ENCODE measurements at regions not wholly inside any gene's neighbourhood (a gene's known extent, or its start where the extent isn't known, plus 50 kb on each side); places are given as distances from the start of the nearest gene placed in this dataset.

- Mint-ChIP-seq H3K36me3 (ENCODE audit: insufficient read depth, unreplicated experiment) (no peaks in the 10 kb centered on the region), H3K4me3 (ENCODE audit: unreplicated experiment) (no peak overlapping the region), H3K27ac (ENCODE audit: low read depth, unreplicated experiment) (no peak overlapping the region), H3K27me3 (ENCODE audit: insufficient read depth, unreplicated experiment) (no peaks in the 10 kb centered on the region), H3K4me1 (ENCODE audit: insufficient read depth, unreplicated experiment) (no peaks in the 10 kb centered on the region), H3K9me3 (ENCODE audit: unreplicated experiment) (peaks cover 22% of the 10 kb centered on the region)
- TF ChIP-seq CTCF (IDR thresholded peaks at IDR 0.05; ENCODE audit: unreplicated experiment) = no peak
- POLR2A ChIA-PET = no interaction called here
- intact Hi-C loops (cut with micrococcal nuclease) = no loop called here
- CTCF ChIA-PET = interaction anchor here (0.7 kb wide), 1 partner anchor 17 kb away, joined by 3 read pairs; no protein-coding TSS in a partner anchor
- no TSS peak for BruUV-seq (replicated peaks)
- DNase-seq (ENCODE audit: unreplicated experiment) = no peak
Measured at GRCh38 chr13:58985845-58986244, 1177.9 kb downstream of the DIAPH3 start.

- H3K27ac Mint-ChIP-seq (ENCODE audit: low read depth, unreplicated experiment) = no peak overlapping the region
- CTCF ChIA-PET = no interaction called here
- intact Hi-C loops (cut with micrococcal nuclease) = no loop called here
Measured at GRCh38 chr13:58989556-58989955, 1174.2 kb downstream of the DIAPH3 start.

GRCh38 chr13:58991826-58992477, 1171.8 kb downstream of the DIAPH3 start:
- intact Hi-C loops (cut with micrococcal nuclease) = no loop called here
- POLR2A ChIA-PET = no interaction called here
- no peaks in the 10 kb centered on the region for H3K27me3 Mint-ChIP-seq (ENCODE audit: insufficient read depth, unreplicated experiment)
- no TSS peak for BruUV-seq (replicated peaks)
- H3K4me1 Mint-ChIP-seq (ENCODE audit: insufficient read depth, unreplicated experiment) = no peaks in the 10 kb centered on the region
- H3K4me3 Mint-ChIP-seq (ENCODE audit: unreplicated experiment) = no peak overlapping the region
- no peak overlapping the region for H3K27ac Mint-ChIP-seq (ENCODE audit: low read depth, unreplicated experiment)
- H3K36me3 Mint-ChIP-seq (ENCODE audit: insufficient read depth, unreplicated experiment) = no peaks in the 10 kb centered on the region
- no peak for DNase-seq (ENCODE audit: unreplicated experiment)
- H3K9me3 Mint-ChIP-seq (ENCODE audit: unreplicated experiment) = peaks cover 5% of the 10 kb centered on the region
- no peak for TF ChIP-seq CTCF (IDR thresholded peaks at IDR 0.05; ENCODE audit: unreplicated experiment)
- CTCF ChIA-PET = no interaction called here

More at GRCh38 chr13:58989556-58989955, 1174.2 kb downstream of the DIAPH3 start:
- H3K36me3 Mint-ChIP-seq (ENCODE audit: insufficient read depth, unreplicated experiment) = no peaks in the 10 kb centered on the region
- H3K27me3 Mint-ChIP-seq (ENCODE audit: insufficient read depth, unreplicated experiment) = no peaks in the 10 kb centered on the region
- no peaks in the 10 kb centered on the region for H3K4me1 Mint-ChIP-seq (ENCODE audit: insufficient read depth, unreplicated experiment)
- DNase-seq (ENCODE audit: unreplicated experiment) = no peak
- H3K4me3 Mint-ChIP-seq (ENCODE audit: unreplicated experiment) = no peak overlapping the region
- BruUV-seq (replicated peaks) = no TSS peak
- no peak for TF ChIP-seq CTCF (IDR thresholded peaks at IDR 0.05; ENCODE audit: unreplicated experiment)
- POLR2A ChIA-PET = no interaction called here
- peaks cover 5% of the 10 kb centered on the region for H3K9me3 Mint-ChIP-seq (ENCODE audit: unreplicated experiment)

GRCh38 chr13:58992478-58993042, 1171.2 kb downstream of the DIAPH3 start:
- Mint-ChIP-seq H3K4me1 (ENCODE audit: insufficient read depth, unreplicated experiment) (no peaks in the 10 kb centered on the region), H3K36me3 (ENCODE audit: insufficient read depth, unreplicated experiment) (no peaks in the 10 kb centered on the region), H3K27ac (ENCODE audit: low read depth, unreplicated experiment) (no peak overlapping the region), H3K9me3 (ENCODE audit: unreplicated experiment) (peaks cover 5% of the 10 kb centered on the region), H3K4me3 (ENCODE audit: unreplicated experiment) (no peak overlapping the region), H3K27me3 (ENCODE audit: insufficient read depth, unreplicated experiment) (no peaks in the 10 kb centered on the region)
- intact Hi-C loops (cut with micrococcal nuclease) = no loop called here
- TF ChIP-seq CTCF (IDR thresholded peaks at IDR 0.05; ENCODE audit: unreplicated experiment) = no peak
- CTCF ChIA-PET = no interaction called here
- no TSS peak for BruUV-seq (replicated peaks)
- POLR2A ChIA-PET = no interaction called here
- DNase-seq (ENCODE audit: unreplicated experiment) = no peak
